Panc1 (cell line): ENCODE measurements at regions not wholly inside any gene's neighbourhood (a gene's known extent, or its start where the extent isn't known, plus 50 kb on each side); places are given as distances from the start of the nearest gene placed in this dataset.

Experiments used
- CTCF ChIP-seq: fragments of 450-650 bp; IDR thresholded peaks from 2 replicates; pipeline ENCODE4 v1.5.1; 2017; ENCODE audit warnings: mild to moderate bottlenecking
- REST ChIP-seq, 2 experiments: IDR thresholded peaks; 2 replicates each; pipeline ENCODE4 v1.6.1; 2011 to 2012; ENCODE audit warnings: low read depth in 2 of 2, control low read depth in 1 of 2, low read length in 1 of 2, mild to moderate bottlenecking in 1 of 2, moderate library complexity in 1 of 2; ENCODE audit not compliant: insufficient read depth in 1 of 2

DNA sequence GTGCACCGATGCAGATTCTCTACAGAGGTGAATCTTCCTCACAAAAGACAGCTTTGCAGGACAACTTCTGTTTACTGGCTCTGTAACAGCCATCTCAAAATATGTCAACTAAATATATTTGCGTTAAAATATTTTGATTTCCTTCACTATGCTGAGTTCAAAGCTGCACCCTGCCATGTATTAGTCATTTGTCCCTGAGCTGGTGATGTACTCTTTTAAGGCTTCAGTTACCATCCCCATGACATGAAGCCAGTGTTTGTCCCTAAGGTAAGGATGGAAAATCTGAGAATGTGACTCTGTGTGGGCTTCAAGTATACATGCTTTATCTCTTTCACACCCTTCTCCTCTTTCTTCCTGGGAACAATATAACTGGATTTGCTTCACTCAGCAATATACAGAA, 70.2 kb upstream of the BTG3 start:
- TF ChIP-seq CTCF, result no peak
- TF ChIP-seq REST (IDR thresholded peaks at IDR 0.05; ENCODE audit: insufficient read depth in 1 of 2, low read depth in 2 of 2, low read length in 1 of 2), result no peak
